HepG2 (cell line): ENCODE measurements at regions not wholly inside any gene's neighbourhood (a gene's known extent, or its start where the extent isn't known, plus 50 kb on each side); places are given as distances from the start of the nearest gene placed in this dataset.

Source experiments
- IKZF1 ChIP-seq: fragments of 450-650 bp; IDR thresholded peaks from 2 replicates; pipeline ENCODE4 v1.7.1; 2016
- JUNB ChIP-seq: sonication (generic); formaldehyde crosslinking; IDR thresholded peaks from 2 replicates; pipeline ENCODE4 v1.8.0; 2022; ENCODE audit warnings: missing genetic modification reagents, mild to moderate bottlenecking, borderline replicate concordance
- ZFP36L2 ChIP-seq: sonication (generic); formaldehyde crosslinking; IDR thresholded peaks from 2 replicates; pipeline ENCODE4 v1.4.0; 2020; ENCODE audit warnings: missing genetic modification reagents
- ZKSCAN1 ChIP-seq: fragments of 150-350 bp; IDR thresholded peaks from 2 replicates; pipeline ENCODE4 v1.6.1; 2014; ENCODE audit warnings: low read length
- TF ChIP-seq, protein P1 (sequence below): sonication (generic); formaldehyde crosslinking; IDR thresholded peaks from 2 replicates; pipeline ENCODE4 v1.4.0; 2020; ENCODE audit warnings: missing genetic modification reagents, borderline replicate concordance
- TF ChIP-seq, protein P2 (sequence below): fragments of 450-650 bp; IDR thresholded peaks from 2 replicates; pipeline ENCODE4 v1.6.1; 2016
- TF ChIP-seq, protein P3 (sequence below): sonication (generic); formaldehyde crosslinking; IDR thresholded peaks from 2 replicates; pipeline ENCODE4 v1.4.0; 2020; ENCODE audit warnings: missing genetic modification reagents

DNA sequence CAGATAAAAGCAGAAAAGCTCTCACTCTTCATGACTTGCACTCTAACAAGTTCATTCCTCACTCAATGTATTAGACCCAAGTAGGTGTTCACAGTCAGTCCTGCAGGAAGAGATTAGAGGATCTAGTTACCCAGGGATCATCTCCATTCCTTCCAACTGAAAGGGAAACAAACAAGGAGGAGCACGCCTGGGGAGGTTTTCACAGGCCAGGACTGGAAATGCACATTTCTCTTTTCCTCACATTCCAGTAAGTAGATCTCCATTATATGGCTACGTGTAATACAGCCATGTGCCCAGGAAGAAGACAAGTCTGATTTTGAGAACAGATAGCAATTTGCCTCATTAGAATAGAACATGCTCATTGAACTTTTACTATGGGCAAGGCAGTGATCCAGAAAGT, 1132.2 kb upstream of the FAM98A start (continued):
- TF ChIP-seq, protein P1, sequence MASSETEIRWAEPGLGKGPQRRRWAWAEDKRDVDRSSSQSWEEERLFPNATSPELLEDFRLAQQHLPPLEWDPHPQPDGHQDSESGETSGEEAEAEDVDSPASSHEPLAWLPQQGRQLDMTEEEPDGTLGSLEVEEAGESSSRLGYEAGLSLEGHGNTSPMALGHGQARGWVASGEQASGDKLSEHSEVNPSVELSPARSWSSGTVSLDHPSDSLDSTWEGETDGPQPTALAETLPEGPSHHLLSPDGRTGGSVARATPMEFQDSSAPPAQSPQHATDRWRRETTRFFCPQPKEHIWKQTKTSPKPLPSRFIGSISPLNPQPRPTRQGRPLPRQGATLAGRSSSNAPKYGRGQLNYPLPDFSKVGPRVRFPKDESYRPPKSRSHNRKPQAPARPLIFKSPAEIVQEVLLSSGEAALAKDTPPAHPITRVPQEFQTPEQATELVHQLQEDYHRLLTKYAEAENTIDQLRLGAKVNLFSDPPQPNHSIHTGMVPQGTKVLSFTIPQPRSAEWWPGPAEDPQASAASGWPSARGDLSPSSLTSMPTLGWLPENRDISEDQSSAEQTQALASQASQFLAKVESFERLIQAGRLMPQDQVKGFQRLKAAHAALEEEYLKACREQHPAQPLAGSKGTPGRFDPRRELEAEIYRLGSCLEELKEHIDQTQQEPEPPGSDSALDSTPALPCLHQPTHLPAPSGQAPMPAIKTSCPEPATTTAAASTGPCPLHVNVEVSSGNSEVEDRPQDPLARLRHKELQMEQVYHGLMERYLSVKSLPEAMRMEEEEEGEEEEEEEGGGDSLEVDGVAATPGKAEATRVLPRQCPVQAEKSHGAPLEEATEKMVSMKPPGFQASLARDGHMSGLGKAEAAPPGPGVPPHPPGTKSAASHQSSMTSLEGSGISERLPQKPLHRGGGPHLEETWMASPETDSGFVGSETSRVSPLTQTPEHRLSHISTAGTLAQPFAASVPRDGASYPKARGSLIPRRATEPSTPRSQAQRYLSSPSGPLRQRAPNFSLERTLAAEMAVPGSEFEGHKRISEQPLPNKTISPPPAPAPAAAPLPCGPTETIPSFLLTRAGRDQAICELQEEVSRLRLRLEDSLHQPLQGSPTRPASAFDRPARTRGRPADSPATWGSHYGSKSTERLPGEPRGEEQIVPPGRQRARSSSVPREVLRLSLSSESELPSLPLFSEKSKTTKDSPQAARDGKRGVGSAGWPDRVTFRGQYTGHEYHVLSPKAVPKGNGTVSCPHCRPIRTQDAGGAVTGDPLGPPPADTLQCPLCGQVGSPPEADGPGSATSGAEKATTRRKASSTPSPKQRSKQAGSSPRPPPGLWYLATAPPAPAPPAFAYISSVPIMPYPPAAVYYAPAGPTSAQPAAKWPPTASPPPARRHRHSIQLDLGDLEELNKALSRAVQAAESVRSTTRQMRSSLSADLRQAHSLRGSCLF (CRISPR knock-in tag) = no peak
- TF ChIP-seq, protein P2, sequence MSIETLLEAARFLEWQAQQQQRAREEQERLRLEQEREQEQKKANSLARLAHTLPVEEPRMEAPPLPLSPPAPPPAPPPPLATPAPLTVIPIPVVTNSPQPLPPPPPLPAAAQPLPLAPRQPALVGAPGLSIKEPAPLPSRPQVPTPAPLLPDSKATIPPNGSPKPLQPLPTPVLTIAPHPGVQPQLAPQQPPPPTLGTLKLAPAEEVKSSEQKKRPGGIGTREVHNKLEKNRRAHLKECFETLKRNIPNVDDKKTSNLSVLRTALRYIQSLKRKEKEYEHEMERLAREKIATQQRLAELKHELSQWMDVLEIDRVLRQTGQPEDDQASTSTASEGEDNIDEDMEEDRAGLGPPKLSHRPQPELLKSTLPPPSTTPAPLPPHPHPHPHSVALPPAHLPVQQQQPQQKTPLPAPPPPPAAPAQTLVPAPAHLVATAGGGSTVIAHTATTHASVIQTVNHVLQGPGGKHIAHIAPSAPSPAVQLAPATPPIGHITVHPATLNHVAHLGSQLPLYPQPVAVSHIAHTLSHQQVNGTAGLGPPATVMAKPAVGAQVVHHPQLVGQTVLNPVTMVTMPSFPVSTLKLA = no peak
- TF ChIP-seq ZKSCAN1 (no peak), IKZF1 (no peak), JUNB (CRISPR knock-in tag) (no peak), ZFP36L2 (CRISPR knock-in tag) (no peak)
- TF ChIP-seq, protein P3, sequence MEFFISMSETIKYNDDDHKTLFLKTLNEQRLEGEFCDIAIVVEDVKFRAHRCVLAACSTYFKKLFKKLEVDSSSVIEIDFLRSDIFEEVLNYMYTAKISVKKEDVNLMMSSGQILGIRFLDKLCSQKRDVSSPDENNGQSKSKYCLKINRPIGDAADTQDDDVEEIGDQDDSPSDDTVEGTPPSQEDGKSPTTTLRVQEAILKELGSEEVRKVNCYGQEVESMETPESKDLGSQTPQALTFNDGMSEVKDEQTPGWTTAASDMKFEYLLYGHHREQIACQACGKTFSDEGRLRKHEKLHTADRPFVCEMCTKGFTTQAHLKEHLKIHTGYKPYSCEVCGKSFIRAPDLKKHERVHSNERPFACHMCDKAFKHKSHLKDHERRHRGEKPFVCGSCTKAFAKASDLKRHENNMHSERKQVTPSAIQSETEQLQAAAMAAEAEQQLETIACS (CRISPR knock-in tag) = no peak
